K562 (cell line): ENCODE measurements at regions not wholly inside any gene's neighbourhood (a gene's known extent, or its start where the extent isn't known, plus 50 kb on each side); places are given as distances from the start of the nearest gene placed in this dataset.

ENCODE experiments used
- ATAC-seq: fragments of 200-7000 bp; cut with Tn5 transposase; 3 replicates; pipeline ENCODE4 v1.9.1; 2020; ENCODE audit warnings: moderate library complexity
- BruUV-seq: library from RNA; stranded (reverse); fragments of 400-500 nt; replicated peaks from 2 replicates; lab custom pipeline; 2021; lab: Mats Ljungman, UMichigan
- CTCF ChIA-PET: fragments of 300-600 bp; formaldehyde crosslinking; extraction: SDS; loops from one replicate; lab custom pipeline; 2021; ENCODE audit warnings: low intra/inter-chr PET ratio; lab: Yijun Ruan, JAX
- POLR2A ChIA-PET: fragments of 300-600, 350-650 bp; sonication (Branson Sonifier 250); formaldehyde crosslinking; extraction: SDS; loops from one replicate; lab custom pipeline; 2021; ENCODE audit warnings: antibody characterized with exemption, inconsistent platforms; lab: Yijun Ruan, JAX
- DNase-seq, 4 experiments: peaks; one replicate each; pipeline versions ENCODE4 v3.0.0 to v3.0.0-alpha.2; 2011 to 2018; ENCODE audit warnings: low spot score in 3 of 4, mixed read lengths in 3 of 4; ENCODE audit errors: extremely low read depth in 1 of 4
- FAIRE-seq: peaks from 2 replicates; lab custom pipeline; 2011; peaks lifted over from hg19 to GRCh38; lab: Jason Lieb, UNC
- H2AFZ ChIP-seq: 2 replicates; pipeline ENCODE4 v1.6.0; 2011; ENCODE audit warnings: low read depth, low read length, control low read depth, inconsistent platforms
- H3K27ac ChIP-seq: fragments of 200-600 bp; 3 replicates; pipeline ENCODE4 v1.8.0; 2011; ENCODE audit warnings: low read depth, mild to moderate bottlenecking, control low read depth, inconsistent platforms, low read length, moderate library complexity, mixed read lengths; ENCODE audit errors: extremely low read depth
- H3K27me3 ChIP-seq, 2 experiments: fragments of 300-600 bp in 1 of 2; 2 replicates in 1 of 2; 3 replicates in 1 of 2; pipeline versions ENCODE4 v1.6.0 to v1.8.0; 2011; ENCODE audit warnings: inconsistent platforms in 2 of 2, low read length in 2 of 2, mild to moderate bottlenecking in 1 of 2, mixed read lengths in 1 of 2, moderate library complexity in 1 of 2; ENCODE audit not compliant: control insufficient read depth in 2 of 2, insufficient read depth in 2 of 2
- H3K36me3 ChIP-seq: fragments of 300-600 bp; 3 replicates; pipeline ENCODE4 v1.8.0; 2011; ENCODE audit warnings: mild to moderate bottlenecking, low read length, inconsistent platforms; ENCODE audit not compliant: control insufficient read depth, insufficient read depth
- H3K4me1 ChIP-seq, 2 experiments: fragments of 200-600 bp in 1 of 2; replicated peaks in 1 of 2; 2 replicates in 1 of 2; 3 replicates in 1 of 2; pipeline versions ENCODE4 v1.5.1 to v1.8.0; 2011; ENCODE audit warnings: inconsistent platforms in 2 of 2, low read length in 2 of 2, mild to moderate bottlenecking in 1 of 2, mixed read lengths in 1 of 2, moderate library complexity in 1 of 2; ENCODE audit not compliant: control insufficient read depth in 2 of 2, insufficient read depth in 2 of 2
- H3K4me2 ChIP-seq: 2 replicates; pipeline ENCODE4 v1.6.1; 2011; ENCODE audit warnings: low read length, control low read depth, inconsistent platforms, mixed read lengths; ENCODE audit not compliant: insufficient read depth
- H3K4me3 ChIP-seq: fragments of 200-600 bp; sonication (generic), shearing (Covaris generic); 2 replicates; pipeline ENCODE4 v1.5.1; 2016; ENCODE audit warnings: control low read depth, inconsistent platforms
- H3K79me2 ChIP-seq: fragments of 200-600 bp; 3 replicates; pipeline ENCODE4 v1.8.0; 2011; ENCODE audit warnings: low read length, inconsistent platforms; ENCODE audit not compliant: control insufficient read depth, insufficient read depth
- H3K9ac ChIP-seq, 2 experiments: 2 replicates each; pipeline versions ENCODE4 v1.6.0 to v1.6.1; 2011; ENCODE audit warnings: low read depth in 2 of 2, low read length in 2 of 2, control low read depth in 1 of 2, inconsistent platforms in 1 of 2, mild to moderate bottlenecking in 1 of 2, mixed read lengths in 1 of 2; ENCODE audit not compliant: insufficient read depth in 1 of 2
- H3K9me1 ChIP-seq: one replicate; pipeline ENCODE4 v1.6.0; 2011; ENCODE audit warnings: inconsistent platforms, mild to moderate bottlenecking, low read length, moderate library complexity; ENCODE audit not compliant: control insufficient read depth, insufficient read depth
- H3K9me3 ChIP-seq: replicated peaks from 2 replicates; pipeline ENCODE4 v1.5.1; 2011; ENCODE audit warnings: low read depth, low read length, inconsistent platforms; ENCODE audit not compliant: control insufficient read depth, insufficient read depth
- H4K20me1 ChIP-seq: replicated peaks from 2 replicates; pipeline ENCODE4 v1.6.1; 2011; ENCODE audit warnings: low read length, inconsistent platforms, mixed read lengths; ENCODE audit not compliant: control insufficient read depth, insufficient read depth
- BDP1 ChIP-seq: IDR thresholded peaks from 3 replicates; pipeline ENCODE4 v1.6.1; 2011; ENCODE audit not compliant: insufficient read length, insufficient read depth
- RBFOX2 ChIP-seq: fragments of 200-400 bp; formaldehyde crosslinking; IDR thresholded peaks from 2 replicates; pipeline ENCODE4 v1.6.1; 2017; ENCODE audit warnings: low read depth, mild to moderate bottlenecking, low read length, moderate library complexity
- WGBS: fragments of 100-300 bp; shearing (Covaris generic); methylation state at CpG from one replicate; pipeline ENCODE4 v1.1.6; 2016; ENCODE audit warnings: low coverage, mixed read lengths; ENCODE audit not compliant: insufficient coverage; ENCODE audit errors: missing lambda C conversion rate; 5-methylcytosine and 5-hydroxymethylcytosine counted together
- in situ Hi-C: fragments of 300-500 bp; cut with MboI; formaldehyde crosslinking; loops from 4 replicates; pipeline ENCODE4 v1.15.0; 2018; ENCODE audit warnings: inconsistent platforms, mixed read lengths
- intact Hi-C: fragments of 100-400 bp; cut with micrococcal nuclease; formaldehyde crosslinking; loops from 2 replicates; pipeline ENCODE4 v1.14.2; 2022
- TF ChIP-seq, protein P1 (sequence below): fragments of 250-450 bp; sonication (Bioruptor Pico); IDR thresholded peaks from 2 replicates; pipeline ENCODE4 v1.5.1; 2021; ENCODE audit warnings: mild to moderate bottlenecking

DNA sequence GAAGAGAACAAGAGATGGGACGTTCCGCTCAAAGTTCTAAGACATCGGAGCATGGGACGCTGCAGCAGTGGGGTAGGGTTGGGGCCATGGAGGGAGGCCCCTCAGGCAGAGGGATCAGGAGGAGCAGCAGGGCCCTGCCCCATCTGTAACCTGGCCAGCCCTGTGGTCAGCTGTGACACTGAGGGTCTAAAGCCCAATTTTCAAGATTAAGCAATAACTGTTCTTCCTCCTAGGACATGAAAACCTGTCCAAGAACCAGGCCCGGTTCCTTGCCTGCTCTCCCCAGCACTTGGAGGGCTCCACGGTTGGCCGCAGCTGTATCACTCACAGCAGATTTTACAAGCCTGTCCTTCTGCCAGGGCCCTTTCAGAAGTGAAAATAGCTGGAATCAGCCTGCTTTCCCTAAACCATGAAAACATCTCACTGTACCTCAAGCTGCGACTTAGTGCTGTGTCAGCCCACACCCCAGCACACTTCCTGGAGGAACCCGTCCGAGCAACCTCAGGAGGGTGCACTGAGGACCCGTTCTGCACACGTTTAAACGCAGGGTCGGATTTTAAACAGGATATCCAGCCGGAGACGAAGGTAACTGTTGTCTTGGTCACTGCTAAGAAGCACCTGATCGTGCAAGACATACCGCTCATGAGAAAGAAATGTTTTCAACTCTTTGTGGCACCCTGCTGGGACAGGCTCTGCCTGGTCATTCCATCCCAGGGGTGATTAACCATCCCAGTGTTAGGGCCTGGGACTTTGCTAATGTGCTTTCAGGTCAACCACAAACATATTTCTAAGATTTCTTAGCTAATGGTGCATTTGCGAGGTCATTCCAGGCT, 201.9 kb upstream of the DIO3 start:
- intact Hi-C loops, result loop anchor here (5.0 kb wide), 1 partner anchor 268 kb away; no protein-coding TSS in a partner anchor
- H3K9me3 ChIP-seq, result no peaks in the 10 kb centered on the region; the same call in 1 of the 2 replicates
- peaks cover 24 to 25% of the 10 kb centered on the region in 2 experiments; a peak in 4 of 5 replicates for H3K4me1 ChIP-seq
- H4K20me1 ChIP-seq, result no peaks in the 10 kb centered on the region
- H3K4me3 ChIP-seq, result no peak overlapping the region
- ChIA-PET POLR2A (interaction anchor here (0.5 to 0.6 kb wide), 2 partner anchors 87 to 174 kb away, joined by 5 to 6 read pairs; no protein-coding TSS in a partner anchor), CTCF (no interaction called here)
- H2AFZ ChIP-seq, result peak overlapping the region; percentile 78
- DNase-seq, result peak in 1 of 4 experiments; percentile 20
- peak; percentile 17; the same call in 1 of the 3 replicates for ATAC-seq
- peak; percentile 46 for FAIRE-seq
- H3K27ac ChIP-seq, result no peak overlapping the region; the same call in 2 of the 3 replicates
- BruUV-seq, result no TSS peak
- H3K79me2 ChIP-seq, result no peaks in the 10 kb centered on the region
- no peak overlapping the region; the same call in 1 of the 2 replicates for H3K4me2 ChIP-seq
- TF ChIP-seq, protein P1, sequence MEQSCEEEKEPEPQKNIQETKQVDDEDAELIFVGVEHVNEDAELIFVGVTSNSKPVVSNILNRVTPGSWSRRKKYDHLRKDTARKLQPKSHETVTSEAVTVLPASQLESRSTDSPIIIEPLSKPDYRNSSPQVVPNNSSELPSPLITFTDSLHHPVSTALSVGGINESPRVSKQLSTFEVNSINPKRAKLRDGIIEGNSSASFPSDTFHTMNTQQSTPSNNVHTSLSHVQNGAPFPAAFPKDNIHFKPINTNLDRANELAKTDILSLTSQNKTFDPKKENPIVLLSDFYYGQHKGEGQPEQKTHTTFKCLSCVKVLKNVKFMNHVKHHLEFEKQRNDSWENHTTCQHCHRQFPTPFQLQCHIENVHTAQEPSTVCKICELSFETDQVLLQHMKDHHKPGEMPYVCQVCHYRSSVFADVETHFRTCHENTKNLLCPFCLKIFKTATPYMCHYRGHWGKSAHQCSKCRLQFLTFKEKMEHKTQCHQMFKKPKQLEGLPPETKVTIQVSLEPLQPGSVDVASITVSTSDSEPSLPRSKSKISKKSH, result no peak
- TF ChIP-seq RBFOX2 (no peak), BDP1 (no peak)
- 47% methylated on average over 19 of the region's 19 CpGs for WGBS
- no peak overlapping the region for H3K9ac ChIP-seq
- no peaks in the 10 kb centered on the region for H3K36me3 ChIP-seq
- in situ Hi-C loops, result no loop called here
- peaks cover 0 to 10% of the 10 kb centered on the region in 2 experiments; a peak in 2 of 5 replicates for H3K27me3 ChIP-seq
- no peaks in the 10 kb centered on the region for H3K9me1 ChIP-seq
